NT2/D1 (cell line): ENCODE measurements at regions not wholly inside any gene's neighbourhood (a gene's known extent, or its start where the extent isn't known, plus 50 kb on each side); places are given as distances from the start of the nearest gene placed in this dataset.

Source experiments
- DNase-seq: peaks from one replicate; pipeline ENCODE4 v3.0.0-alpha.2; 2011; ENCODE audit warnings: low read depth, low spot score
- H3K27me3 ChIP-seq: 2 replicates; pipeline ENCODE4 v1.6.0; 2011; ENCODE audit warnings: mild to moderate bottlenecking; ENCODE audit not compliant: insufficient read length, insufficient read depth
- H3K36me3 ChIP-seq: 2 replicates; pipeline ENCODE4 v1.6.1; 2011; ENCODE audit warnings: mild to moderate bottlenecking, low read length, mixed read lengths; ENCODE audit not compliant: insufficient read depth, insufficient read length
- H3K4me1 ChIP-seq: 2 replicates; pipeline ENCODE4 v1.5.1; 2011; ENCODE audit not compliant: insufficient read depth, insufficient read length
- H3K4me3 ChIP-seq: 2 replicates; pipeline ENCODE4 v1.5.1; 2011; ENCODE audit warnings: low read depth; ENCODE audit not compliant: insufficient read length
- H3K9ac ChIP-seq: 2 replicates; pipeline ENCODE4 v1.6.0; 2011; ENCODE audit warnings: low read depth; ENCODE audit not compliant: insufficient read length
- H3K9me3 ChIP-seq: 2 replicates; pipeline ENCODE4 v1.5.1; 2011; ENCODE audit warnings: mild to moderate bottlenecking, low read length; ENCODE audit not compliant: insufficient read depth
- SUZ12 ChIP-seq: IDR thresholded peaks from 2 replicates; pipeline ENCODE4 v1.6.1; 2011; ENCODE audit not compliant: insufficient read length, insufficient read depth; ENCODE audit errors: extremely low read depth
- YY1 ChIP-seq: IDR thresholded peaks from 2 replicates; pipeline ENCODE4 v1.6.1; 2011; ENCODE audit not compliant: insufficient read length, insufficient read depth
- ZNF274 ChIP-seq: IDR thresholded peaks from 2 replicates; pipeline ENCODE4 v1.6.1; 2011; ENCODE audit warnings: mild to moderate bottlenecking, low read depth, low read length

DNA sequence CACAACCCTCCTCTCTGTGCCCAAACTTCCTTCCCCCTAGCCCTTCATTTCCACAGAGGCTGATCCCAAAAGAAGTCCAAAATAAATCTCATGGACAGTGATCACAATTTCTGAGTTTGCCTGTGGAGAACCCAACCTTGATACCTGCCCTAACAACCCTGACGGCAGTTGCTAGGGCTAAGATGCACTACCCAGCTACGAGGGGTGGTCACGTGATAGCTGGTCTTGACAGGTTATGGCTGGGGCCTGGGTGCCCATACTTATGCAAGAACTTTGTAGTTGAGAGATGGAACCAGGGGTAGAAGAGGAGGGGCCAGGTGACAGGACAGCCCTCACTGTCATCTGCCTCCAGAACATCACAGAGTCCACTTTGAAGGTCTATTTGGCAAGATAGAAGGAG lies 147.9 kb downstream of the AKAIN1 start:
- no peak for DNase-seq
- TF ChIP-seq ZNF274 (no peak), SUZ12 (no peak), YY1 (no peak)
- Histone ChIP-seq H3K9ac (no peak overlapping the region), H3K4me1 (no peaks in the 10 kb centered on the region), H3K36me3 (no peaks in the 10 kb centered on the region), H3K27me3 (no peaks in the 10 kb centered on the region), H3K9me3 (no peaks in the 10 kb centered on the region), H3K4me3 (no peak overlapping the region)

DNA sequence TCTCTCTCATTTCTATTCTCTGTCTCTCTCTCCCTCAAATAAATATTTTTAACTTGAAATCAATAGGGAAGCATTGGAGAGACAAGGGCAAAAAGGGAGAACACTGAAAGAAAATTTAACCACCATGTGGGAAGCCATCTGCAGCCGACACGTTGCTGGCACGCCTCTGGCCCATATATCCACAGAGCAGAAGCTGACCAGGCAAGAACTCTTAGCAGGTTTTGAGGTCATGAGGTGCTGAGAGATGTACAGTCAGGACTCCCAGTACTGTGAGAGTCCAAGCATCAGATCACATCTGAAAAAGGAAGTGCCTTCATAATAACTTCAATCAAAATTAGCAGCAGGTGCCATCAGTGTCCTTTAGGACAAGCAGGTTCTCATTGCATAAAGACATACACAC lies 156.6 kb downstream of the AKAIN1 start:
- no peak for DNase-seq
- Histone ChIP-seq H3K36me3 (no peaks in the 10 kb centered on the region), H3K9me3 (peaks cover 5% of the 10 kb centered on the region; the same call in 1 of the 2 replicates), H3K27me3 (no peaks in the 10 kb centered on the region), H3K9ac (no peak overlapping the region), H3K4me3 (no peak overlapping the region), H3K4me1 (peaks cover 3% of the 10 kb centered on the region)
- no peak for TF ChIP-seq YY1
- no peak for TF ChIP-seq ZNF274
- TF ChIP-seq SUZ12, result no peak

DNA sequence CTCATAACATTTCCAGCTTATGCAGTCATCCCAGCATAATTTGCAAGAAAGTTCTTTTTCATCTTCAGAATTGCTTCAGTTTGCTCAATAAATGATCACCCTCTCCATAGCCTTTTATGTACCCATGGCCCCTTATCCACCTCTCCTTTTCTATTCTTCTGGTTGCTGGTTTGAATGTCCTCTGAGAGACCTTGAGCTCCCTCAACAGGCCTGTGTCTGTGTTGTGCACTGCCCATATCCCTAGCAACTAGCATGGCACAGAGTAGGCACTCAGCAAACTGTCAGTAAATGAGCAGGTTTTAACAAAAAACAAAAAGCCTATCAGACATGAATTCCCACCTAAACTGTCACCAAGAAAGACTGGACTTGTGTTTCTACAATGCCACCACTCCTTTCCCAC lies 160.5 kb downstream of the AKAIN1 start:
- H3K36me3 ChIP-seq, result no peaks in the 10 kb centered on the region
- TF ChIP-seq ZNF274 (no peak), SUZ12 (no peak), YY1 (no peak)
- H3K4me3 ChIP-seq, result no peak overlapping the region
- H3K9me3 ChIP-seq, result peaks cover 5% of the 10 kb centered on the region; the same call in 1 of the 2 replicates
- peaks cover 3% of the 10 kb centered on the region for H3K4me1 ChIP-seq
- H3K27me3 ChIP-seq, result no peaks in the 10 kb centered on the region
- H3K9ac ChIP-seq, result no peak overlapping the region
- DNase-seq, result no peak

DNA sequence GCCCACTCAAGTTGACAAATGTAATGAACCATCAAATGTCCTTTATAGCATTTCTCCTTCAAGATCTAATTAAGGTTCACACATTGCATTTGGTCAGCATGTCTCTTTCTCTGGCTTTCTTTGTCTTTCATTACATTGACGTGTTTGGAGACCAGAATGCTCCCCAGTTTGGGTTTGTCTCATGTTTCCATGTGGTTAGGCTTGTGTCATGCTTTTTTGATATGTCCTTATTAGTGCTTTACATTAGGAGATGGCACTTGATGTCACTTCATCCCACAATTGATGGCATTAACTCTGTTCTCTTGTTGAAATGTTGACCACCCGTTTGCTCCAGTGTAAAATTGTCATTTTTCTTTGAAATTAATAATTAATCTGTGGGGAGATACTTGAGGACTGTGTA lies 165.8 kb downstream of the AKAIN1 start:
- no peaks in the 10 kb centered on the region for H3K4me1 ChIP-seq
- 0 out of 2 replicates have a peak, but pooled peaks cover 3% of the 10 kb centered on the region for H3K9me3 ChIP-seq
- no peak for TF ChIP-seq YY1
- no peak for TF ChIP-seq ZNF274
- no peak for TF ChIP-seq SUZ12
- H3K9ac ChIP-seq, result no peak overlapping the region
- H3K4me3 ChIP-seq, result no peak overlapping the region
- H3K27me3 ChIP-seq, result no peaks in the 10 kb centered on the region
- no peaks in the 10 kb centered on the region for H3K36me3 ChIP-seq
- no peak for DNase-seq

DNA sequence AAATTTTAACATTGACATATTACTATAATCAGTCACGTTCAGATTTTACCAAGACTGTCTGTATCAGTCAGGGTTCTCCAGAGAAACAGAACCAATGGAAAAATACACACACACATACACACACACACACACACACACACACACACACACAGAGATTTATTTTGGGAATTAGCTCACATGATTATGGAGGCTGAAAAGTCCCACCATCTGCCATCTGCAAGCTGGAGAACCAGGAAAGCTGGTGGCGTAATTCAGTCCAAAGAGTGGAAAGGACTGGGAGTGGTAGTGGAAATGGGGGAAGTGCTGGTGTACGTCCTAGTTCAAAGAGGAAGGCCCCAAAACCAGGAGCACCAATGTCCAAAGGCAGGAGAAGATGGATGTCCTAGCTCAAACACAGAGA lies 166.4 kb downstream of the AKAIN1 start:
- no peak overlapping the region for H3K9ac ChIP-seq
- H3K9me3 ChIP-seq, result 0 out of 2 replicates have a peak, but pooled peaks cover 3% of the 10 kb centered on the region
- H3K36me3 ChIP-seq, result no peaks in the 10 kb centered on the region
- no peaks in the 10 kb centered on the region for H3K27me3 ChIP-seq
- no peak for TF ChIP-seq SUZ12
- no peak for TF ChIP-seq YY1
- no peak for TF ChIP-seq ZNF274
- H3K4me1 ChIP-seq, result no peaks in the 10 kb centered on the region
- no peak for DNase-seq
- no peak overlapping the region for H3K4me3 ChIP-seq

DNA sequence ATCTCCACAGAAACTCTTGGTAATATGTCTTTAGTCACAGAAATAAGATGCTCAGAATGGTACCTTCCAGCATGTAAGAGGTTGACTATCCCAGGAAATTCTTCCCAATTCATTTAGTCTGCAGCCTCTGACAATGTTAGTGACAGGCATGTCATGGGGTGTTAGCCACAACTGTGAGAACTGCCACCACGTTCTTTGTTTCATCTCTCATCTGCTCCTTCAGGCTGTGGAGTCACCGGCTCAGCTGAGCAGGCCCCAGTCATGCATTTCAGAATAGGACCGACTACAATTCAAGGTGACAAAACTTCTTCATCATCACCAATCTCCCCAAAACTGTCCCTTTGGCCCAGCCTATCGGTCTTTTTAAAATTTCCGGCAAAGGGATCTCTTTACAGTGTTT lies 167.5 kb downstream of the AKAIN1 start:
- TF ChIP-seq YY1, result no peak
- no peak for TF ChIP-seq ZNF274
- no peak for TF ChIP-seq SUZ12
- Histone ChIP-seq H3K9ac (no peak overlapping the region), H3K9me3 (0 out of 2 replicates have a peak, but pooled peaks cover 3% of the 10 kb centered on the region), H3K4me1 (no peaks in the 10 kb centered on the region), H3K27me3 (no peaks in the 10 kb centered on the region), H3K4me3 (no peak overlapping the region), H3K36me3 (no peaks in the 10 kb centered on the region)
- DNase-seq, result no peak

DNA sequence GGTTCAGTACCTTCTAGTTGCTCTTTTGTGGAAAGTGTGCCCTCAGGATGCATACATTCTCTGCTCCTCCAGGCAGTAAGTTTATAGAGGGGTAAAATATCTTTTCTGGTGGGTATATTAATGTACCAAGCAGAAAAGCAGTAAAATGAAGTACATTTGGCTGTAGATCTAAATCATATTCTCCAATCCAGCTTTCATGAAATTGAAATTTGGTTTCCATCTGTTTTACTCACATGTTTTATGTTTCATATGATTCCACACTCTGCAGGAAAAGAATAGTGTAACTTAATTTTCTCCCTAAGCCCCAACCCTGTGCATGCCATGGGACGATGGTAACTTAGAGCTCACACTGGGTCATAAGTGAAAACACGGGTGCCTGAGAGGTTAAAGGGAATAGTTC lies 172.3 kb downstream of the AKAIN1 start:
- Histone ChIP-seq H3K4me1 (no peaks in the 10 kb centered on the region), H3K36me3 (no peaks in the 10 kb centered on the region), H3K9me3 (0 out of 2 replicates have a peak, but pooled peaks cover 3% of the 10 kb centered on the region), H3K9ac (no peak overlapping the region), H3K27me3 (no peaks in the 10 kb centered on the region), H3K4me3 (no peak overlapping the region)
- TF ChIP-seq ZNF274 (no peak), SUZ12 (no peak), YY1 (no peak)
- DNase-seq, result no peak

DNA sequence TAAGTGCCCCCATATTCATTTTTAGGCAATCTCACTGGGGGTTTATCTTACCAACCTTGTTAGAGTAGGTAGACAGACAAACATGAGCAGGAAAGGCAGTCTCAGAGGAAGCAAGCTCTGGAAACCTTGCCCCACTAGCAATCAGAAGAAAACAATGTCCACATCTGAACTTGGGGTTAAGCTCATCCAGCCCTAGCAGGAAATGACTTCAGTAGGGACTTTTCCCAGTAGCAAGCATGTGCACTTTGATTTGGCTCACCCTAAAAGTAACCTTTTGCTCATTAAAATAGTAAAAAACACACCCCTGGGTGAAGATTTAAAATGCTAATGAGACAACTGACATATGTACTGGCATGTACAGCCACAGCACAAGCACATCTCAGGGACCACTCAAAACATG lies 175.5 kb downstream of the AKAIN1 start:
- H3K9ac ChIP-seq, result no peak overlapping the region
- H3K36me3 ChIP-seq, result no peaks in the 10 kb centered on the region
- H3K4me1 ChIP-seq, result no peaks in the 10 kb centered on the region
- TF ChIP-seq YY1 (no peak), SUZ12 (no peak), ZNF274 (no peak)
- DNase-seq, result no peak
- no peak overlapping the region for H3K4me3 ChIP-seq
- no peaks in the 10 kb centered on the region for H3K27me3 ChIP-seq
- no peaks in the 10 kb centered on the region for H3K9me3 ChIP-seq
